GM19438 (cell line): ENCODE measurements at regions not wholly inside any gene's neighbourhood (a gene's known extent, or its start where the extent isn't known, plus 50 kb on each side); places are given as distances from the start of the nearest gene placed in this dataset.
"Not testable (repeated sequence)": the region's sequence is repeated elsewhere in the genome, so short reads cannot be mapped to it uniquely, and the experiment has no call there.

Experiments used
- ATAC-seq: cut with Tn5 transposase; IDR thresholded peaks from one replicate; pipeline ENCODE4 v1.9.1; 2021; ENCODE audit warnings: low read depth; ENCODE audit not compliant: unreplicated experiment

DNA sequence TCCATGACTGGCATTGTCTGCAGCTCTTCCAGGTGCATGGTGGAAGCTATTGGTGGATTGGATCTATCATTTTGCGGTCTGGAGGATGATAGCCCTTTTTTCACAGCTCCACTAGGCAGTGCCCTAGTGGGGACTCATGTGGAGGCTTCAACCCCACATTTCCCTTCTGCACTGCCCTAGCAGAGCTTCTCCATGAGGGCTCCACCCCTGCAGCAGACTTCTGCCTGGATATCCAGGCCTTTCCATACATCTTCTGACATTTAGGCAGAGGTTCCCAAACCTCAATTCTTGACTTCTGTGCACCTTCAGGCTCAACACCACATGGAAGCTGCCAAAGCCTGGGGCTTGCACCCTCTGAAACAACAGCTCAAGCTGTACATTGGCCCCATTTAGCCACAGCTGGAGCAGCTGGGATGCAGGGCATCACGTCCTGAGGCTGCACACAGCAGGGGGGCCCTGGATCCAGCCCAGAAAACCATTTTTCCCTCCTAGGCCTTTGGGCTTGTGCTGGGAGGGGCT is 800.2 kb upstream of the MIR17HG start:
- no peak for ATAC-seq

DNA sequence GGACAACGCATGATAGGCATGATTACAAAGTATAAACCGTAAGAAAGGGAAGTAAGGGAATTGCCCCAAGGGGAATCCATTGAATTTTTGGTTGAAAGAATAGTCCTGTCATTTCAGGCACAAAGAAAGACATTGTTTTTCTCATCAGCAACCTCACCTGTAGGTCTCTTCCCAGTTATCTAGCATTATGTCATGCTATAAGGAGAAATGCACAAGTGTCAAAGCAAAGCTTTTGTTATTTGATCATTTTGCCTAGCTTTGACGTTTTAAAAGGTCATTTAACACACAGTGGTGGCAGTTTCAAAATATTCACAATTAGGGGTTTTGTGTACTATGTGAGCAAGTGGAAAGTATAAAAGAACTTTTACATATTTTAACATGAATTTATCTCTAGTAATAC is 796.2 kb upstream of the MIR17HG start:
- ATAC-seq, result no peak

DNA sequence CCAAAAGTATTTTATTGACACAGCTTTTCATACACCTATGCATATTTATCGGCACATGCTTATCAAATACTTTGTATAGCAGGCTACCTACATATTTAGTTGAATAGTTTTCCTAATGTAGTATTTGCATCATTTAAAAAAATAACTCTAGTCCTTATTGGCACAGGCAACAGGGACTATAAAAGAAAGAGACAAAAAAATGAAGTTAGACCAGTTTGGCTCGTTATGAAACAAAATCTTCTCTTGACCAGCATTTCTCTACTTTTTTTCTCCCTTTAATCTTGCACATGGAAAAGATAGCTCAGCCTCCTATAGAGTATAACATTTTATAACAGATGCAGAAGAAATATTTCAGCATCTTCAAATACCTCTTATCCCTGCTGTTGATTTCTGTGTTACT is 794.8 kb upstream of the MIR17HG start:
- ATAC-seq, result no peak

DNA sequence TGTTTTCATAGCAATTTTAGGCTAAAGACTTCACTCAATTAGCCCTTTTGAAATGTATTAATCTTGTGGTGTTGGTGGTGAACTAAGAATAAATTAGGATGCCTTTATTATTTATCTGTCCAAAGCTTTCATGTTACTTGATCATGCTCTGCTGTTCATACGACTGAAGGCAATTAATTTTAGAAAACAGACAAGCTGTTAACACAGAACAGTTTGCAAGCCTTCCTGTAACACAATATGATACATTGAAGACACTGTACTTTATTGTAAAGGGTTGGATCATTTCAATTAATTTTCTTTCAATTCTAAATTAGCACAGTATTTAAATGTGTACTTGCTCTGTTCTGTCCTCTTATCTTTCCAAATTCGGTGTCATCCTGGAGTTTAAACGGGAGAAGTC is 794.3 kb upstream of the MIR17HG start:
- no peak for ATAC-seq

DNA sequence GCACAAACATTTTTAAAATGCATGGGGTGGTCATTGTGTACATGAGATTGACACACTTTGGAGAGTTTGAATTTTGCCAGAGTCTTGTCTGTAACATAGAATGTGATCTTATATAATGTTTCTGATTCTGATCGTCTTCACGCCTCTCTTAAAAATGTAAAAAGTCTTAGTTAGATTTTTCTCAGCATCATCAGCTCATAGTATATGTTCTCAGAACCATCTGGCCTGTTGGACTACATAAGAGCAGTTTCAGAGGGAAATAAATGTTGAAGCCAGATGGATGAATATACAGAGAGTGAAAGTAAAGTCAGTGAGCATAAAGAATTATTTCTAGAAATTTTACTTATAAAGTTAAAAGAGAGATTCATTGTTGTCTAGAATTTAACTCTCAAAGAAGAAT is 789.9 kb upstream of the MIR17HG start:
- no peak for ATAC-seq

DNA sequence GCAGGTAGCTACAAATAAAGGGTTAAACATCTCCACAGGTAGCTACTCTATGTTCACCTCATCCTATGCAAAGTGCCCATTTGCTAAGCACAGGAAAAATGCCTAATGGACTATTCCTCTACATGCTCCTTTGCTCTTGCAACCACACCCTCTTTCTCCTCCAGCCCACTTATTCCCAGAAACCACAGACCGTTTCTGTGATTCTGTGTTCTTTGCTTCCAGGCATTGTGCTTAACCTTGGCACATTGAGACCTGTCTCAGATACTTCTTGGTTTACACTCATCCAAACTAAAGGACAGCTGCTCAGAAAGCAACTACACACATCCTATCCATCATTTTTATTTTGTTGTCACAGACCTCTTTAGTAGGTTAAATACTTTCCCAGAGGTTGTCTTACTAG is 785.0 kb upstream of the MIR17HG start:
- no peak for ATAC-seq

DNA sequence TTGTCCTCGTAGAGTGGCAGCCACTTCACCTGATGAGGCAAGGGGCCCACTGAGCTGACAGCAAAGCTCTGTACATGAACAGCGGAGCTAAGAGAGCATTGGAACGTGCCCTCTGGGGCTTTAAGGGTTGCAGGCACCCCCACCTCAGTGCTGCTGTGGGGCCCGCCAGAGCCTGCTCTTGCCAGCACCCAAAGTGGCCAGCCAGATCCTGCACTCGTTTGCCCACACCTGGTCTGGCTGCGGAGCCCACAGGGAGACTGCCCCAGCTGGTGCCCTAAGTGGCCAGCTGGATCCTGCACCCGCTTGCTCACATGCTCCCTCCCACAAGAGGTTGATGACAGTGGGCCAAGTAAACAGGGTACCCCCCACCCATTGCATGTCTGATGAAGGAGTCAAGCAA is 783.4 kb upstream of the MIR17HG start:
- ATAC-seq, result no peak

DNA sequence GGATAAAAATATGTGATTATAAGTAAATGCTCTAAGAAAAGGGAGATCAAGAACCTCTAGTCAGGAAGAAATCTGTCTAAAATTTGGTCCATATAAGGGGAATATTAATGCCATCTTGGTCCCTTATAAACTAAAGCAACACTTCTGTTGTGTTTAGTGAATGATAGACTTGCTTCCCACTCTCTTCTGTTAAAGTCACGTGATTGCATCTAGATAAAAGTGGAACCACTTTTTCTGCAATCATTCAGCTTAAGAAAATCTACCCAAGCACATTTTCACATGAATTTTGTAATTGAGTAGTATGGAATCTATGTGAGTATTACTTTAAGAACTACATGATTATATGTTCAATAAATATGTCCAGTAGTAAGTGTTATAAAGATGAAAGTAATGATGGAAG is 782.9 kb upstream of the MIR17HG start:
- ATAC-seq, result no peak

DNA sequence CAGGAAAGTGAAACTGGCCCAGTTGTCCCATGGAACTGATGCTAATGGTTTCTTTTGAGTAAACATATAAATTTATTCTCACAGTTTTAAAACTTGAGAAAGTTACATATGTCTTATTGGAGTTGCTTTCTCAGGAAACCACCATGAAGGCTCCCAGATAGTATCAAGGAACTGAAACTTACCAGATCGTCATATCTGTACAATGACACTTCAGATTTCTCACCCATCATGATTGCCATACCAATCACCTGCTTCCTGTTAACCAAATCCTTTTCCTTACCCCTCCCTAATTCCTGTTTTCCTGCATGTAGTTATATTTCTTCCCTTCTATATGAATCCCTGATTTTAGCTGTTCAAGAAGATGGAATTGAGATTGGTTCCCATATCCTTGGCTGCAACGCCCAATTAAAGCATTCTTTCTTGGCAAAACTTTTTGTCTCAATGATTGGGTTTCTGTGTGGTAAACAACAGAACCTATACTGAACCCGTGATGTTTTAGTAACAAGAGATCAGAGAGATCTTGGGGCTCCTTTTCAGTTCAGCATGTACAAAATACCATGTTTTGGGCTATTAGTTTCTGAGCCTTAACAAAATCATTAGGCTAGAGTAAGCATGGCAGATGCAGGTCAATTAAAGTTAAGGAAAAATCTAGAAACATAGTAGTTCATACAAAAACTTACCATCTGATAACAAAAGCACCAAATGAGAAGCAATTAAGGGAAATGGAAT is 781.3 kb upstream of the MIR17HG start:
- ATAC-seq, result no peak

DNA sequence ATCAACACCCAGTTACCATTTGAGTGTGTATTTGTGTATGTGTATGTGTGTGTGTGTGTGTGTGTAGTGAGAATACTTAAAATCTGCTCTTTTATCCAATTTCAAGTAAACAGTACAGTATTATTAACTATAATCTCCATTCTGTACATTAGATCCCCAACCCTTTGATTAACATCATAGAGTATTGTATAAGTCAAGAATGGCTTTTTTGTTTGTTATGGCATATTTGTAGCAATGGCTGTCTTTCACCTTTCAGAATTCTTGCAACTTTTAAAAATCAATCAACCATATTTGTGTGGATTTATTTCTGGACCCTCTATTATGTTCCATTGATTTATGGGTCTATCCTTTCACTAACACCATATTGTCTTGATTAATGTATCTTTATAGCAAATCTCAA is 779.3 kb upstream of the MIR17HG start:
- no peak for ATAC-seq

DNA sequence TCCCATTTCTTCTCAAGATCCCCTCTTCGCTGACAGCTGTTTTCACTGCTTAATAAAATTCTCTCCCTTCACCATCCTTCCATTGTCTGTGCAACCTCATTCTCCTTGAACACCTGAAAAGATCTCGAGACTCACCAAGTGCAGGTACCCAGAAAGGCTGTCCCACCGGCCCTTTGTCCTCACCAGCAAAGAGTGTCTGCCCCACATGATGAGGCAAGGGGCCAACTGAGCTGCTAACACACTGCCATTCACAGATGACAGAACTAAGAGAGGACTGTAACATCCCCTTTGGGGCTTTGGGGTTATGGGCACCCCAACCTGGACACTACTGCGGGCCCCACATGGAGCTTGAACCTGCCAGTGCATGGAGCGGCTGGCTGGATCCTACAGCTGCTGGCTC is 771.4 kb upstream of the MIR17HG start:
- no peak for ATAC-seq

DNA sequence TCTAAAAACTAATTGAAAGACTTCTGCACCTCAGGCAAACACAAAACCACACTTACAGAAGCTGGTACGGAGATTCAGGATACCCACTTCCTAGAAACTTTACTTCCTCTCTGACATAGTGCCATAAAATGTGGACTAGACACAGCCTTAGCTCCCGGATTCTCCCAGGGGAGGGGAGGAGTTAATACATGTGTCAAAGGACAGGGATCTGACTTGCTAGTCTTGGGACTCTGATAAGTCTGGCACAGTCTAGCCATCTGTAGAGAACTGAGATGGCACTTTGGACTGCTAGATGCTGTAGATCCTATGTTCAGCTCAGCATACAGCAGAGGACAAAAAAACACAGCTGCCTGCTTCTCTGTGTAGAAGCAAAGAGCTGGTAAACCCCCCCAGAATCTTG is 769.8 kb upstream of the MIR17HG start:
- no peak for ATAC-seq

DNA sequence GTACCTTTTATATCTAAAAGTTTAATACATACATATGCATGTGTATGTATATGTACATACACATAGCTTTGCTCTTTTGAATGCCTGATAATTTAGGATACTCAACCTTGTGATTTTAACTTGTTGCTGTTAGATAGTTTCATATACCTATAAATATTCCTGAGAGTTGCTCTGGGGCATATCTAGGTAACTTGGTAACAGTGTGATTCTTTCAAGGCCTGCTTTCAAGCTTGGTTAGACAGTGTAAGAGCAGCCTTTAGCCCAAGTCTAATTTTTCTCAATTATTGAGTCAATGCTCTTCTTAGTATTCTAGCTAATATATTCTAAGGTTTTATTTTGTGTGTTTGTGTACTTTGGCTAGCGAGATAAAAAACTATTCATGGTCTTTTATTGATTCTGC is 762.1 kb upstream of the MIR17HG start:
- ATAC-seq, result no peak

DNA sequence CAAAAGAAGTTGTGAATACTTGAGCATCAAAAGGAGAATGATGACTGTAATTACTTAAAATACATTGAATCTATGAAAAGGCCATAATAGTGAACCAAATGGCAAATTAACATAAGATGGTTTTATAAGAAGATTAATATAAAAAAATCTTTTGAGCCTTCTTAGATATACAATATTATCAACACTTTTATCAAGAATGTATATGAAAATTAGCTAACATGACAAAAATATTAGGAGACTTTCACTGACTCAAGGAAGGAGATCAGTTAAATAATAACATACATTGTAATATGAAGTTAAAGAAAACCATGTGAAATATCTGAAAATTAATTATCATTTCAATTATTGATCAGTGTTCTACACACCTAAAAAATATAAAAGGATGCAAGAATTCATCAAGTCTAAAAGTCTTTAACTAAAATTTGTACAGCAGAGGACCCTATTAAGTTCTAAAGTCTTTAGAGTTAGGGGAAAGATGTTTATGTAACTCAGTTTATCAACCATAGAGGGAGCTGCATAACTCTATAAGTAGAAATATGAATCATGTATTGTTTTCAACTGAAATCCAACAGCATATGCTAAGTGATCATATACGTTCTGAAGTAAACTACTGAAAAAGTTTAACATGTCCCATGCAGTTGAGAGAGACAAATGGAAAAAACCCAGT is 756.1 kb upstream of the MIR17HG start:
- ATAC-seq, result no peak

DNA sequence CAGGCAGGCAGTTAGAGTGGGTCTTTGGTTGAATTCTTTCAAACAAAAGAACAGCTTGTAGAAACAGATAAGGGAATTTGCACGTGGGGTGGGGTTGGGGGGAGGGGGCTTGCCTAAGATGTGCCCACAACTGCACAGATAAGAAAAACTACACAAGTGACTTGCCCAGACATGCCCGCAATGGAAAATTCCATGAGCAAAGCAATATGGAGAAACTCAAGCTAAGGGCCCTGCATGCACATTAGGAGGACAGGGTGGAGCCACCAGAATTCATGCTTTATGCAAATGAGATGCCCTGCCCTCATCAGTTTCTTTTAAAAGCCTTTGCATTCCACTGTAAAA is 755.6 kb upstream of the MIR17HG start:
- no peak for ATAC-seq

DNA sequence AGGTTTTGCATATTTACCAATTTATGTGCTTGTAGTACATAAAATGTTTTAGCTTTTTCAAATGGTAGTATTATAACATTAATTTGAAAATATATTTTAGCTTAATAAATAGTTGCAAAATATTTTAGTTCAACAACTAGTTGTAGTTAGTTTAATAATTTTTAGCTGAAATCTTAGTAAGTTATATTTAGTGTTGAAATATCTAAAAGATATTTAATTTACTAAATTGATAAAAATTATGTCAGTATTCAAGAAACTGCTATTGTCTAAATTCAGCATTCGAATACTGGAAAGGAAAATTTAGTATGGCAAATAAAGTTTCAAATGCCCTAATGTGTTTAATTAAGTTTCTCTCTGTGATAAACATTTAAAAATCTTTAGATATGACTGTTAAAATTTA is 754.5 kb upstream of the MIR17HG start:
- no peak for ATAC-seq

DNA sequence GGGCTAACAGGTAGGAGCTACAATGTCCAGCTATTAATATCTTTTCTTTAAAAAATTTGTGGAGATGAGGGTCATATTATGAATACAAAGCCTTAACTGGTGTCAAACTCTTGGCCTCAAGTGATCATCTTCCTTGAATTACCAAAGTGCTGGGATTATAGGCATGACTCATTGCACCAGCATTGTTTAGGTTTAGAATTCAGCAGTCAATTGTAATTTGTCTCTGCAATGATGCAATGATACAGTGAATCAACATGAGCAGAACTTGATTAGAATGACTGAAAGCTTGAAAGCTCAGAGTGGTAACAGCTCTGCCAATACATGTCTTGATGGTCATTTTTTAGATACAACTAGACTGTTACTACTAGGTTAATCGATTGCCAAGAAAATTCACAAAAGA is 752.8 kb upstream of the MIR17HG start:
- ATAC-seq, result no peak

DNA sequence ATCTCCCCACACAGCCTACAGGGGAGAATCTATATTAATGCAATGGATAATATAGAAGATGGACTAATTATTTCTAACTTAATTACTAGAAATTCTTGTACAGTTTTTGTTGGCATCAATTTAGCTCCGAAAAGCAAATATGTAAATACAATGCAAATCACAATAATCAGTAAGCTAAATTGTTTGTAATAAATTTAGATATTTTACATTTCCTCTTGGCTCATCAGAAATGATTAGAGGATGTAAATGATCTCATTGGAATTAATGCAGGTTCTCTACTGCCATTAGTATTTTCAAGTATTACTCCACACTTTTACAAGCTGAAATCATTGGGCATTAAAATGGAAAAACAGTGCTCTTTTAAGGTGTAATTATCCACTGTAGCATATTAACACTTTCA is 741.8 kb upstream of the MIR17HG start:
- no peak for ATAC-seq

DNA sequence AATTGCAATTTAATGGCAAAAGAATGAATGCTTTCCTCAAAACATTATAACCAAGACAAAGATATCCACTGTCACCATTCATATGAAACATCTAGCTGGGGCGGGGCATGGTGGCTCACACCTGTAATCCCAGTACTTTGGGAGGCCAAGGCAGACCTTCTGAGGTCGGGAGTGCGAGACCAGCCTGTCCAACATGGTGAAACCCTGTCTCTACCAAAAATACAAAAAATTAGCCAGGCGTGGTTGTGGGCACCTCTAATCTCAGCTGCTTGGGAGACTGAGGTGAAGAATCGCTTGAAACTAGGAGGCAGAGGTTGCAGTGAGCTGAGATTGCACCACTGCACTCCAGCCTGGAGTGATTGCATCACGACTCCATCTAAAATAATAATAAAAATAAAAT is 740.6 kb upstream of the MIR17HG start:
- not testable (repeated sequence) for ATAC-seq

DNA sequence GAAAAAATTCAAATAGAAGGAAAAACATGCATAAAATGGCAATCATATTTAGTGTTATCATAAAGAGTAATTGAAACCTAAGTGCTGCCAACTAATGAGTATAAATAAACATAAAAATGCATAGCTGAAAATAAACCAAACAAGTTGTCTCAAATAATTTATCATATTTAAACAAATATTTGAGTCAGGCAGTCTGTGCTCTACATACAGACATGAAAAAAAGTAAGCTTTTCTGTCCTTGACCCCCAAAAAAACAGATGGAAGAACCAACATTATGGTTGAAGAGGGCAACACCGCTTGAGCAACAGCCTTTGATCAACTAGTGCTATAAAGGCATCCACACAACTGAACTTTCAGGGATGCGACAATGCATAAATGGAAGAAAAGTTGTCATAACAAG is 735.1 kb upstream of the MIR17HG start:
- no peak for ATAC-seq

DNA sequence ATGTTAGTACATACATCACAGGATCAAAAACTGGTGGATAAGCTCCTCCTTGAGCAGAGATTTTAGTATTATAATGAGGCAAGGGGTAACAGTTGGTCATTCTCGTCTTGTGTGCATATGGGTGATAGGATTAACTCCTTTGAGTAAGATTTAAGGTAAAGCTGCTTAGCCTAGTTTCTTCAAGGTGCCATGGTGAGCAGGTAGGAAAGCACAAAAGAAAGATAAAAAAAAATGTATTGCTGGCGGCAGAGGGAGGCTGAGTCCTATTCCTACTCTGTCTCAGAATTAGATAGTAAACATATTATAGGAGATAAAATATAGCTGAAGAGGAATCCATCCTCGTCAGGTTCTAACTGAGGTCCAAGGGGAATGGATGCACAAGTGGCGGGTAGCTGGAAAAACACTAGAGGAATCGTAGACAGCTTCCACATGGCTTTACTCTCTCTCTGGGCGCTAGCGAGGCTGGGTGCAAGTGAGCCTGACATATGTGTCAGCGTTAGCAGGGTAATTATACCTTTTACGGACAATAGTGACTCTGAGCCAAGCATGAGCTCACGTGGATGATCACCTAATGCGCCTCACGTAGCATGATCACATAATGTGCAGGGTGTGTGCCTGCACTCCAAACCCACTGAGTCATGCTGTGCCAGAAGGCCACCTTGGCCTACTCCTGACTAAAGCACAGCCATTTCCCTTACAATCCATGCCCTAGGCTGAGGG is 734.3 kb upstream of the MIR17HG start:
- ATAC-seq, result no peak

DNA sequence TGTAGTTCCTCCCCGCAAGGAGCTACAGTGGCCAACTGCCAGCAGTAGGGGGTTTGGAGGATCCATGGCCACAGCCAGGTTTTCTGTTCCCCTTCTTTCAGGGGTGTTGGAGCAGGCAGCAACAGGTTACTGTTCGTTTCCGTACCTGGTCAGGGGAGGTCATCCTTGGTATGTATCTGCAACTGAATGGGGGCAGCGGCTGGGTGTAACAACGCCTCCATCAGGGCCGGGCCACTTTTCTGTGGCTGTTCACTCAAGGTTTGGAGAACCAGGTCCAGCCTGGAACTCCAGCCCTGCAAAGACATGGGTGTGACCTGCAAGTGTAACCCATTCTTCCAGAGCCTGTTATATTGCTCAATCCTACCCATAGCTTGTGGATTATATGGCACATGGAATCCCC is 732.3 kb upstream of the MIR17HG start:
- no peak for ATAC-seq
